Epithelial cell of prostate (primary cell): ENCODE measurements at regions not wholly inside any gene's neighbourhood (a gene's known extent, or its start where the extent isn't known, plus 50 kb on each side); places are given as distances from the start of the nearest gene placed in this dataset.
"Not testable (repeated sequence)": the region's sequence is repeated elsewhere in the genome, so short reads cannot be mapped to it uniquely, and the experiment has no call there.

Source experiments
- DNase-seq: peaks from one replicate; pipeline ENCODE4 v3.0.0-alpha.2; 2011; ENCODE audit warnings: low read depth, low spot score
- H3K27ac ChIP-seq: fragments of 450-650 bp; 2 replicates; pipeline ENCODE4 v1.5.1; 2017; ENCODE audit warnings: mild to moderate bottlenecking

DNA sequence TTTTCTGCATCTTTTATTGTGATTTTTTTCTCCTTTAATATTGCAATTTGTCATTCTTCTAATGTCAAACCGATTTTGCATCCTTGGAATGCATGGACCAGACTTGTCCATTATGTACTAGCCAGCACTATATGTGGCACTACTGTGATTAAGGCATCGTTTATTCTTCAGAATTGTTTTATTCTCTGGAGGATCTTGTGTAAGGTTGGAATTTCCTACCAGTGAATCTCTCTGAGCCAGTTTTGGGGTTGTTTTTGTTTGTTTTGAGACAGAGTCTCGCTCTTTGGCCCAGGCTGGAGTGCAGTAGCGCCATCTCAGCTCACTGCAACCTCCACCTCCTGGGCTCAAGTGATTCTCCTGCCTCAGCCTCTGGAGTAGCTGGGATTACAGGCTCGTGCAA, 58.5 kb downstream of the IGLL5 start:
- no peak for DNase-seq
- H3K27ac ChIP-seq = no peak overlapping the region

DNA sequence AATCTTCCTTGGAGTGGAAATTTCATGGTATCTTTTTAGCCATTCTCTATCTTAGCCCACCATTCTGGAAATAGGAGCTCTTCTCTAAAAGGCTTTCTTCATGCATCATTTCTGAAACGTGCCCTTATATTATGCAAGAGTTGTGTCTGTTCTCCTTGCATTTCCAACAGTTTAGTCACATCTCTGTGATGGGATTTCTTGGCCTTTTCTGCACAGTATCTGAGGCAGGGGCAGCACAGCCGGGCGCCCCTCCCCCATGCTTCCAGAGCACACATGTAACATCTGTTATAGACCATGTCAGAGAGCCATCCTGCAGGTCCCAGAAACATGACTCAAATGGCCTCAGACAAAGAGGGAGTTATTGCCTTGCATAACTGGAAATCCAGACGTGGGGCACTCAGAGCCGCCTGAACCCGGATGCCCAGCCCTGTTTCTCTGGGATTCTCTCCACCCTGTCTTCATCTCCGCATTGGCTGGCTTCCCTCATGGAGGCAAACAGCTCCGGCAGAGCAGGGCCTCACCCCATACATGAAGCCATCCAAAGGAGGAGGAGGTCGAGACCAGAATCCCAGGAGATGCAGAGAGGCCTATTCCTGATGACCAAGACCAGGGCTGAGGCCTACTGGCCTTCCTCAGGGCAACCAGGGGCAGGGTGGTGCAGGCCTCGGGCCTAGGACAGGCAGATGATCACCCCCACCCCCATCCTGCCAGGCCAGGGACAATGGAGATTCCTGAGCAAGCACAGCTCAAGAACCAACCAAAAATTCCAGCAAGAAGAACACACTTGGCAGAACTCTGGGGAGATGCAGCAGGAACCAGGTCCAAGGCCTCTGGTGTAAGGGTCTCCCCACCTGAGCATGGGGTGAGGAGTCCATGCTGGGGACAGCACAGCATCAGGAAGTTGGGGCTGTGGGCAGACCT, 61.3 kb downstream of the IGLL5 start:
- DNase-seq = no peak
- no peak overlapping the region for H3K27ac ChIP-seq

DNA sequence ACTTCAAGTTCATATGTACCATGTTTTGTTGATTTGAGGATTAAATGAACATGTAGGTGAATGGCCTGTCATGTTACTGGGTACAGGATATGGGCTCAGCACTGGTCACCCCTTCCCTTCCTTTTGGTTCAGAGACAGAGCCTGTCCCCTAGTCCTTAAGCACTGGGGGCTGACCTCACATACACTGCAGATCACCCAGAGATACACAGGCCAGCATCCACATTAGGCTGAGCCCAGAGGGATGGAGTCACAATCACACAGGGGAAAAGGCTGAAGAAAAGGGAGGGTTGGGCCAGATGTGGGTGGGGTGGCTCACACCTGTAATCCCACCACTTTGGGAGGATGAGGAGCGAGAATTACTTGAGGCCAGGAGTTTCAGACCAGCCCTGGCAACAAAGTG, 62.3 kb downstream of the IGLL5 start:
- no peak for DNase-seq
- no peak overlapping the region for H3K27ac ChIP-seq

DNA sequence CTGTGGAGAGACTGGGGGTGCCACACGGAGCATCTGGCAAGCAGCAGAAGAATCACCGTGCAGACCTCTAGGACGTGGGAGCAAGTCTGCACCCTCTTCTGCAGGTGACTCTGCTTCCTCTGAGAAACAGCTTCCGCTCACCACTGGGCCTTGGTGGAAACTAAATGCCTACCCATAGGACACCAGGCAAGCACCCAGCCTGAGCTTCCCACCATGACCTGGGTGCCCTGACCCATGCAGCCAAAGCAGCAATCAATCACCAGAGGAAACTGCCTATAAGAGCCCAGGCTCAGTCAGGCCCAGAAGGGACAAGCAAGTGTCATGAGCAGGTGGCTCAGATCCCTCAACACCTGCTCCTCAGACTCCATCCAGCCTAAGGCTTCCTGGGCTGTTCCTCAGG, 63.4 kb downstream of the IGLL5 start:
- DNase-seq = no peak
- no peak overlapping the region for H3K27ac ChIP-seq

DNA sequence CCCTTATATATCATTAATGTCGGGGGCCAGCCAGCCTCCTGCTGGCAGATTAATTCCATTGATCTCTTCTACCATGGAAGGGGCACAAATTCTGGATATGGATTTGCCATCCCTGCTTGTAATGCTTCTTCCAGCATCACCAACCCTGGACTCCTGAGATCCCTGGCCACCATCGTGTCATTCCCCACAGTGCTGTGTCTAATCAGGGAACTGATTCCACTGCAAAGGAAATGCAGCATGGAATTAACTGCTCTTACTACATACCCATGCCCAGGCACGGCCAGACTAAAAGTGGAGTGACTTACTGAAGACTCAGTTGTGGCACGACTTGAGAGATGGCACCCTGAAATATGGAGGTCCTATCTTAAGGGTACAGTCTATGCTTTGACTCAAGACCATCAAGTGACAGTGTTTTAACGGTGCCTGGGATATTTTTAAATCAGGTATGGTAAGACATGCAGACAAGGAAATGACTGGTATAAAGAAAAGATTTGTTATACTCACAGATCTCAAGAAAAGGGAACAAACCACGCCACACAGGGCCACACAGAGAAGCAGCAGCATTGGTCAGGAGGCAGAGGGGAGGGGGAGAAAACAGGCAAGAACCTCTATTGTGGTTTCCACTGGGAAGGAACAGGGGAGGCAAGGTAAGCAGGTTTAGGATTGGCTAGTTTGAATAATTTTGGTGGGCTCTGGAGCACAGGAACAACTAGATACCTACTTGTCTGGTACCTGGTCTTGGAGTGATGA, 65.1 kb downstream of the IGLL5 start:
- no peak overlapping the region for H3K27ac ChIP-seq
- DNase-seq = no peak

DNA sequence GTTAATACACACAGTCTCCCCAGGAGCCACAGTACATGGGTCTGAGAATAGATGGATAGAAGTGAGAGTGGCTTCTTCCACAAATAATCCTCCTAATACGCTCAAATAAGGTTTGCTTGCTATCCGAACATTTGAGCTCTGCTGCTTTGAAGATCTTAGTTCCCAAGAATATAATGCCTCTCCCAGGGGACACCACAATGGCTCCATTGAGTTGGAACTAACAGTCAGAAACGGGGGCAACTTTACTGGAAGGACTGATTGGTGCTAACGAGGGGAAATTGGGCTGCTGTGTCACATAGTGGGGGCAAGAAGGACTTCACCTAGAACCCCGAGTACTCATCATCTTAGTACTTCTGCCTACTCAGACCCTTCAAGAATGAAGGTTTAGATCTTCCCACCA, 66.2 kb downstream of the IGLL5 start:
- H3K27ac ChIP-seq = no peak overlapping the region
- DNase-seq = no peak

DNA sequence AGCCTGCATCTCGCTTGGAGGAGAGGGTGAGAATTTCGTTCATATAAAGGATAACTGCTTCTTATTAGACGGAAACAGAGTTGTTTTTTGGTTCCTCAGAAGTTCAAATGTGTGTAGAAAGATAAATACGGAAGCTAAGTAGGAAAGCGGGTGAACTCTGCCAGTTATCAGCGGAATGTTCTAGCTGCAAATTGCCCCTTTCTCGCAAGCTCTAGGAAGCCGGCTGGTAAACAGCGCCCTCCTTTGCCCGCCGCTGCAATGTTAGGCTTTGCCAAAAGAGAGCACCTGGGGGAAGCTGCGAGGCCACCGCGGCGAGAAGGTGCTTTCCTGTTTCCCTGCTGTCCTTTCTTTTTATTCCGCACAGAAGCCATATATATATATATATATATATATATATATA, 67.0 kb downstream of the IGLL5 start:
- no peak for DNase-seq
- H3K27ac ChIP-seq = no peak overlapping the region

DNA sequence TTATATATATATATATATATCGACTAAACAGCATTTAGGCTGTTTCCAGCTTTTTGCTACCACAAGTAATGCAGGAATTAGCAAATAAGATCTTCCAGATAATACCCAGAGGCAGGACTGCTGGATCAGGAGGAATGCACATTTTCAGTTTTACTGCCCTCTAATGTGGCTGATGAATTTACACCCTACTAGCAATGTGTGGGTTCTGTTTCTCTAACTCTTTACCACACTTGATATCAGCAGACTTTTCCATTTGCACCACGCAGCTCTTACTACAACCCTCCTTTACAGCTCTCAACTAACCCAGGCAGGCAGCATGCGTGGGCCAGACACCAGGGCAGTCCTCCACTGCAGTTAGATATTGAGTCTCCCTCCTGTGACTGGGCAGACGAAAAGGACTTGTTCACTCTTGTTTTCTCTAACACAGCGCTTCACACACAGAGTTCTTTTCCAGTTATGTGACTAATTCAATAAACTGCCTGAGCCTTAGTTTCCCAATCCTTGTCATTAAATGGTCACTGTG, 67.7 kb downstream of the IGLL5 start:
- DNase-seq = peak; percentile 40
- no peak overlapping the region for H3K27ac ChIP-seq

DNA sequence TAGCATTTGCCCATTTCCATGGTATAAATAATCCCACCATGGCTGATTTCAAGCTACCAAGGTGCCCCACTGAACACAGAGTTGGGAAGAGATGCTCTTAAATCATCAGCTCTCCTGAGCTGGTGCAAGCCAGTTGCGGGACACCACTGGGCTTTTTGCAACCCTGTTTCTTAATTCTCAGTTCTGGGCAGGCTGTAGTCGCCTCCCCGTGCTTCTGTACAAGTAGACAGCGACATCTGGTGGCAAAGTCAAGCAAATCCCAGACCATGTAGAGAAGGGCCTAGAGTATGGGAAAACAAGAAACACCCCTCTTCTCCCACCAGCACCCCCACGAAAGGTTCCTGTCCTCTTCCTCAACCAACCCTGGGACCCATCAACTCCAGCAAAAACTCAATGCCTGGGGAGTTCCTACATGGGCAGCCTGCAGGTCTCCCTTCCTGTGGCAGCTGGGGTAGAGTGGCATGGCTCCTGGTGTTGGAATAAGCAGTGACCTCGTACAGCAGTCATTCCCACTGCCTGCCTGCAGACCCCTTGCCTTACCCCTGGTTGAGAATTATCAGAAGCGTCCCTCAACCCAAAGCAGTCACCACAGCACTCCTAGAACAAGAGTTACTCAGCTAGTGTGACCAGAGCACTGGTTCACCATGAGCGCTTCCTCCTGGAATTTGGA, 68.4 kb downstream of the IGLL5 start:
- peak; percentile 8 for DNase-seq

DNA sequence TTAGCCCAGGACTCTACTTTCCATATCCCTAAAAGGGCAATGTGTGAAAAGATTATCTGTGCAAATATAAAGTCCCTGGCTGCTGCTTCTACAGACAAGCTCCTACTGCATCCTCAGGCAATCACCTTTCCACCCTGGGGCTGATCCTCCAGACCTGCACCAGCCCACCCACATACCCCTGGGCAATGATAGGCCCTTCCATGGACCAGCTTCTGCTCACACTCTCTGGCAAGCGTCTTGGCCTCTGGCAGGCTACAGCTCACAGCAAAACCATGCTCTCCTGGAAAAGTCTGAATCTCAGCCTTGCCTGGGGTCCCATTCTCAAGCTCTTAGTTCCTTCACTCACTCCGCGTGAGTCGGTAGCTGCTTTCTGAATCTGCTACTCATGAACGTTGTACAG, 69.5 kb downstream of the IGLL5 start:
- no peak overlapping the region for H3K27ac ChIP-seq
- DNase-seq = no peak

More for the DNA sequence above, 68.4 kb downstream of the IGLL5 start:
- no peak overlapping the region for H3K27ac ChIP-seq

DNA sequence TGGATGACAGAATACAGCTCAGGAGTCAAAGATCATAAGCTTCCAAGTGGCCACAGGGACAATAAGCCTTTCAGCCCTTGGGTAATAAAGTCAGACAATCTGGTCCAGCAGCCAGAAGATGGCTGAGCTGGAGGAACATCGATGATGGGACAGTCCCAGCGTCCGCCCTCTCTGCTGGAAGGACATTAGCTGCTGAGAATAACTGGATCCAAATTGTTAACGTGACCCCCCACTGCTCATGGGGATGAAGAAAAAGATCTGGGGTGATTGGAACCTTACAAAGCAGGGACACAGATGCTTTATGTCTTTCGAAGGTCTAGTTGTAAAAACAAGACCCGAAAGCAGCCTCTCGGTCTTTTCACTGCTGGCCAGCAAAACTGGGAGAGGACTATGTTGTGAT, 71.0 kb downstream of the IGLL5 start:
- DNase-seq = no peak

DNA sequence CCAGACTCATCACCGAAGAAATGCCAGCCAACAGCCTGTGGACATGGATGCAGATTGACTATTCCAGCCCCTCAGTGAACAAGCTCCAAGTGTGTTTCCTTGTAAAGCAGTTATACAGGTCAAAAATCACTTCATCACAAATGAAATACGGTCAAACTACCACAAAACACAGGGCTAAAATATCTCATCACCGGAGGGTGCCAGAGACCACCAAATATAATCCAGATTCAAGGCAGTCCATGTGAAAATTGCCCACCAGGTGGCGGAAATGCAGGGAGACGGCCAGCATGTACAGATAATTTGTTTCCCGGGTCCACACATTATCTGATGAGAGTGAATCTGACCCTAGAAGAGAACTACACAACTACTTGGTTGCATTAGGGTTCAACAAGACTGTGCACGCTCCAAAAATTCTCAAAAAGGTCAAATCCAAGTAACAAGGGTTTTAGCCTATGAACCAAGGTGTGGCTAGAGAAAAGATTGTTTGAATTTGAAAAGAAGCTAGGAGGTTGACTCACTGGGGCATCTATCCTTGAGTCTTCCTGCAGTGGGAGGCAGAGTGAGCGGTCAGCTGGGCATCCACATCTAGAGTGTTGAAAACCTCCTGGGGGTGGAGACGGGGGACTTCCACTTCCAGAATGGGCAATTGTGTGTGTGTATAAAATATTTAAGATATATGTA, 71.7 kb downstream of the IGLL5 start:
- H3K27ac ChIP-seq = no peak overlapping the region
- DNase-seq = peak; percentile 1

More for the DNA sequence above, 71.0 kb downstream of the IGLL5 start:
- H3K27ac ChIP-seq = no peak overlapping the region

DNA sequence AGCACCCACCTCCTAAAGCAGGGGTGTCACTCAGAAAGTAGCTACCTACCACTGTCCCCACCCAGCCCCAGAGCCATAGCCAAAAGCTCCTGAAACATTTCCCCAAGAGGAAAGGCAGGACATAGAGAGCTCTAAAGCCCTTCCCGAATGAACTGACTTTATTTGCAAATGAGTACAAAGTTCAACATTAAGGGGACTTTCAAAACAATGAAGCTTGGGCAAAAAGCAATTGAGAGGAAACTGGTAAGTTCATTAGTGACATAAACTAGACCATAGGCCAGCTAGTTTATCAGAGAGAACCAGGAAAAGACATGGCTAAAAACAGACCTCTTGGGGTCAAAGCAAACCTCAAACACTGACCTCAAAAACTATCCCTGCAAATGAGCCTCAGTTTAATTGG, 72.7 kb downstream of the IGLL5 start:
- no peak overlapping the region for H3K27ac ChIP-seq
- DNase-seq = no peak

DNA sequence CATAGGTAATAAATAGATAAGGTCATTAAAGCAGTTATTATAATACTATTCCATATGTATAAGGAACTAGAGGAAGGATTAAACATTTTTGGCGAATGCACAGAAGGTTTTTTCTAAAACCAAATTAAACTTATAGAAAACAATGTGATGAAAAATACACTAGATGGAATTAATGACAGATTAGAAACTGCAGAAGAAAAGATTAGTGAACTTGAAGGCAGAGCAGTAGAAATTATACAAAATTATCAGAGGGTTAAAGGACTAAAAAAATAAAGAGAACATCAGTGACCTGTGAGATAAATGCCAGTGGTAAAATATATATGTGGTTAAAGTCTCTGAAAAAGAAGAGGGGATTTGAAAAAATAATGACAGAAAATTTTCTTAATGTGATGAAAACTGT, 74.0 kb downstream of the IGLL5 start:
- no peak overlapping the region for H3K27ac ChIP-seq
- no peak for DNase-seq

DNA sequence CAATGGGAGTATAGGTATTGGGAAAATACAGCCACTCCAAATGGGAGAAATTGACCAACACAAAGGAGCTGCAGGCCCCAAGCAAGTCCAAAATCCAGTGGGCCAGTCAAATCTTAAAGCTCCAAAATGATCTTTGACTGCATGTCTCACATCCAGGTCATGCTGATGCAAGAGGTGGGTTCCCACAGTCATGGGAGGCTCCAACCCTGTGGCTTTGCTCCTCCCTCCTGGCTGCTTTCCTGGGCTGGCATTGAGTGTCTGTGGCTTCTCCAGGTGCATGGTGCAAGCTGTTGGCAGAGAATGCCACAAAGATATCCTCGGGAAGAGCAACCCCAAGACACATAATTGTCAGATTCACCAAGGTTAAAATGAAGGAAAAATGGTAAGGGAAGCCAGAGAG, 80.8 kb downstream of the IGLL5 start:
- no peak overlapping the region for H3K27ac ChIP-seq
- DNase-seq = no peak

DNA sequence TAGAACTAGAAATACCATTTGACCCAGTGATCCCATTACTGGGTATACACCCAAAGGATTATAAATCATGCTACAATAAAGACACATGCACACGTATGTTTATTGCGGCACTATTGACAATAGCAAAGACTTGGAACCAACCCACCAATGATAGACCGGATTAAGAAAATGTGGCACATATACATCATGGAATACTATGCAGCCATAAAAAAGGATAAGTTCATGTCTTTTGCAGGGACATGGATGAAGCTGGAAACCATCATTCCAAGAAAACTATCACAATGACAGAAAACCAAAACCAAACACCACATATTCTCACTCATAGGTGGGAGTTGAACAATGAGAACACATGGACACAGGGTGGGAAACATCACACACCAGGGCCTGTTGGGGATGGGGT, 85.0 kb downstream of the IGLL5 start:
- DNase-seq, H3K27ac ChIP-seq: not testable (repeated sequence)

DNA sequence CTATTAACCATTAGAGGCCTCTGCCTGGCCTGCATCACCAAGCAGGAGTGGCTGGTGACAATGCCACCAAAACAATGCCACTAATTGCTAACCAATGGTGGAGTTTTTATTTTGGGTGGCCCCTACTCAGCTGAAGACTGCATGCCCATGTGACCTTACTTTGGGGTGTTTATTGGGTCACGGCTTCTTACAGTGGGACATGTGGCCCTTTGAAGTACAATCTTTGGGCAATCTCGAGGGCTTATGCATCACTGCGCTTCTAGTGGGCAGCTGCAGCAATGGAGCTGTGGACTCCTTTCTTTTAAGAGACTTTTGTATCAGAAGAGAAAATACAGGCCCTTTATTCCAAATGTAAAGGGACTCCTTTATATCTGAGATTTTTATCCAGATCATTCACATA, 85.7 kb downstream of the IGLL5 start:
- DNase-seq = no peak
- no peak overlapping the region for H3K27ac ChIP-seq

DNA sequence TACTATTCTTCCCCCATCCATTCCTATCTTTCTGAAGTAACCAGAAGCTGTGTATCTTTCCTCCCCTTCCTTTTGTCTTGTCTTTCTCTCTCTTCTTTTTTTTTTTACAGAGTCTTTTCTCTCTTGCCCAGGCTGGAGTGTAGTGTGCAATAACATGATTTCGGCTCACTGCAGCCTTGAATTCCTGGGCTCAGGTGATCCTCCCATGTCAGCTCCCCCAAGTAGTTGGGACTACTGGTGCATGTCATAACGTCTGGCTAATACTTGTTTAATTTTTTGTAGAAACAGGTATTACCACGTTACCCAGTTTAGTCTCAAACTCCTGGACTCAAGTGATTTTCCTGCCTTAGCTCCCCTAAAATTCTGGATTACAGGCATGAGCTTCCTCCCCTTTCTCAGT, 86.5 kb downstream of the IGLL5 start:
- no peak overlapping the region for H3K27ac ChIP-seq

DNA sequence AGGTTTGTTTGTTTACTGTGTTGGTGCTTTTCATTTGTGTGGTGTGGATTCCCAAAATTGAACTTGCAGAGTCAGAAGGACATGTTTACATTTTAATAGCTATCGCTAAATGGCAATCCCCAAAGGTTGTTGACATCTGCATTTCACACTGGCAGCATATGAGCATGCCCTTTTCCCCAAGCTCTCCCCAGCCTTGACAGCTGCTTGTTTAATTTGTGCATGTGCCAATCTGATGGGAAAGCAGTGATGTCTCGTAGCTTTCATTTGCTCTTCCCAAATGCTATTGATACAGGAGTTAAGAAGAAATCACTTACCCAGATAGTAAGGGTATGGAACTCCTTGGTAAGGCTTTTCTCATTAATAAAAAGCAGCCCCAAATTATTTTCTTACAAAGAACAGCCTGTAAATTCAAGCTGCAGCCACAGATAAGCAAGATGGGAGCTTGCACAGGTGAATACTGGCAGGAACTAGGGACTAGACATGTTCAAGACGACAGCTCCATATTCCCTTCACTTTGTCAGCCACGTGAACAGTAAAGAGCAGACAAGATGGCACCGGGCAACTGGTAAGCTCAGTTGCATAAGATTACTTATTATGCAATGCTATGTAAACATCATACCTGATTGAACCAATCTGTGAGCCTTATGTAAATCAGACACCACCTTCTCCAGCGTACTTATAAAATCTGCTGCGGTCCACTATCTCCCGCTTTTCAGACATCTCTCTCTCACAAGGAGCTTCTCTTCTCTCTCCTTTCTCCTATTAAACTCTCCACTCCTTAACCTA, 87.4 kb downstream of the IGLL5 start:
- DNase-seq = no peak
- H3K27ac ChIP-seq = no peak overlapping the region

More for the DNA sequence above, 86.5 kb downstream of the IGLL5 start:
- no peak for DNase-seq
